ENCODE measurements at regions not wholly inside any gene's neighbourhood (a gene's known extent, or its start where the extent isn't known, plus 50 kb on each side); places are given as distances from the start of the nearest gene placed in this dataset.

- 74% methylated on average over 3 of the region's 3 CpGs for WGBS
- Histone ChIP-seq H3K36me3 (ENCODE audit: control insufficient read depth in 2 of 2, insufficient read depth in 2 of 2, low read length in 1 of 2) (no peaks in the 10 kb centered on the region), H3K4me3 (ENCODE audit: low read length in 2 of 2) (no peak overlapping the region), H3K27ac (ENCODE audit: low read depth in 1 of 2, low read length in 1 of 2) (no peak overlapping the region), H3K4me1 (ENCODE audit: control insufficient read depth in 2 of 2, insufficient read depth in 2 of 2, low read length in 2 of 2) (no peaks in the 10 kb centered on the region), H3K9me3 (ENCODE audit: control insufficient read depth in 2 of 2, insufficient read depth in 1 of 2, low read length in 1 of 2) (no peaks in the 10 kb centered on the region), H3K27me3 (ENCODE audit: control insufficient read depth in 2 of 2, insufficient read depth in 1 of 2, low read length in 1 of 2) (no peaks in the 10 kb centered on the region)
- DNase-seq (ENCODE audit: low read depth in 6 of 9, low spot score in 9 of 9) = no peak
Measured at GRCh38 chr13:108000998-108001397, 214.3 kb downstream of the LIG4 start.

- Histone ChIP-seq H3K27me3 (ENCODE audit: control insufficient read depth in 2 of 2, insufficient read depth in 1 of 2, low read length in 1 of 2) (no peaks in the 10 kb centered on the region), H3K9me3 (ENCODE audit: control insufficient read depth in 2 of 2, insufficient read depth in 1 of 2, low read length in 1 of 2) (no peaks in the 10 kb centered on the region), H3K27ac (ENCODE audit: low read depth in 1 of 2, low read length in 1 of 2) (no peak overlapping the region), H3K4me3 (ENCODE audit: low read length in 2 of 2) (no peak overlapping the region), H3K36me3 (ENCODE audit: control insufficient read depth in 2 of 2, insufficient read depth in 2 of 2, low read length in 1 of 2) (no peaks in the 10 kb centered on the region), H3K4me1 (ENCODE audit: control insufficient read depth in 2 of 2, insufficient read depth in 2 of 2, low read length in 2 of 2) (no peaks in the 10 kb centered on the region)
- 97% methylated on average over 3 of the region's 3 CpGs for WGBS
- DNase-seq (ENCODE audit: low read depth in 6 of 9, low spot score in 9 of 9) = no peak
Measured at GRCh38 chr13:107999751-108000150, 215.6 kb downstream of the LIG4 start.

- Histone ChIP-seq H3K27ac (ENCODE audit: low read depth in 1 of 2, low read length in 1 of 2) (no peak overlapping the region), H3K4me1 (ENCODE audit: control insufficient read depth in 2 of 2, insufficient read depth in 2 of 2, low read length in 2 of 2) (no peaks in the 10 kb centered on the region), H3K36me3 (ENCODE audit: control insufficient read depth in 2 of 2, insufficient read depth in 2 of 2, low read length in 1 of 2) (no peaks in the 10 kb centered on the region), H3K27me3 (ENCODE audit: control insufficient read depth in 2 of 2, insufficient read depth in 1 of 2, low read length in 1 of 2) (no peaks in the 10 kb centered on the region), H3K9me3 (ENCODE audit: control insufficient read depth in 2 of 2, insufficient read depth in 1 of 2, low read length in 1 of 2) (no peaks in the 10 kb centered on the region), H3K4me3 (ENCODE audit: low read length in 2 of 2) (no peak overlapping the region)
- DNase-seq (ENCODE audit: low read depth in 6 of 9, low spot score in 9 of 9) = no peak
Measured at GRCh38 chr13:107994137-107994536, 221.2 kb downstream of the LIG4 start.

- Histone ChIP-seq H3K9me3 (ENCODE audit: control insufficient read depth in 2 of 2, insufficient read depth in 1 of 2, low read length in 1 of 2) (no peaks in the 10 kb centered on the region), H3K4me3 (ENCODE audit: low read length in 2 of 2) (no peak overlapping the region), H3K27ac (ENCODE audit: low read depth in 1 of 2, low read length in 1 of 2) (no peak overlapping the region), H3K27me3 (ENCODE audit: control insufficient read depth in 2 of 2, insufficient read depth in 1 of 2, low read length in 1 of 2) (no peaks in the 10 kb centered on the region), H3K36me3 (ENCODE audit: control insufficient read depth in 2 of 2, insufficient read depth in 2 of 2, low read length in 1 of 2) (no peaks in the 10 kb centered on the region), H3K4me1 (ENCODE audit: control insufficient read depth in 2 of 2, insufficient read depth in 2 of 2, low read length in 2 of 2) (no peaks in the 10 kb centered on the region)
- WGBS = 66% methylated on average over 4 of the region's 4 CpGs
- DNase-seq (ENCODE audit: low read depth in 6 of 9, low spot score in 9 of 9) = no peak
Measured at GRCh38 chr13:107993239-107993949, 221.9 kb downstream of the LIG4 start.

GRCh38 chr13:107992542-107992941 lies 222.8 kb downstream of the LIG4 start:
- DNase-seq (ENCODE audit: low read depth in 6 of 9, low spot score in 9 of 9) = no peak
- Histone ChIP-seq H3K36me3 (ENCODE audit: control insufficient read depth in 2 of 2, insufficient read depth in 2 of 2, low read length in 1 of 2) (no peaks in the 10 kb centered on the region), H3K4me1 (ENCODE audit: control insufficient read depth in 2 of 2, insufficient read depth in 2 of 2, low read length in 2 of 2) (no peaks in the 10 kb centered on the region), H3K9me3 (ENCODE audit: control insufficient read depth in 2 of 2, insufficient read depth in 1 of 2, low read length in 1 of 2) (no peaks in the 10 kb centered on the region), H3K27me3 (ENCODE audit: control insufficient read depth in 2 of 2, insufficient read depth in 1 of 2, low read length in 1 of 2) (no peaks in the 10 kb centered on the region), H3K4me3 (ENCODE audit: low read length in 2 of 2) (no peak overlapping the region), H3K27ac (ENCODE audit: low read depth in 1 of 2, low read length in 1 of 2) (no peak overlapping the region)
- WGBS = 84% methylated on average over 2 of the region's 2 CpGs

- DNase-seq (ENCODE audit: low read depth in 6 of 9, low spot score in 9 of 9) = no peak
- Histone ChIP-seq H3K27ac (ENCODE audit: low read depth in 1 of 2, low read length in 1 of 2) (no peak overlapping the region), H3K36me3 (ENCODE audit: control insufficient read depth in 2 of 2, insufficient read depth in 2 of 2, low read length in 1 of 2) (no peaks in the 10 kb centered on the region), H3K4me3 (ENCODE audit: low read length in 2 of 2) (no peak overlapping the region), H3K4me1 (ENCODE audit: control insufficient read depth in 2 of 2, insufficient read depth in 2 of 2, low read length in 2 of 2) (no peaks in the 10 kb centered on the region), H3K27me3 (ENCODE audit: control insufficient read depth in 2 of 2, insufficient read depth in 1 of 2, low read length in 1 of 2) (no peaks in the 10 kb centered on the region), H3K9me3 (ENCODE audit: control insufficient read depth in 2 of 2, insufficient read depth in 1 of 2, low read length in 1 of 2) (no peaks in the 10 kb centered on the region)
- 73% methylated on average over 4 of the region's 4 CpGs for WGBS
Measured at GRCh38 chr13:107977071-107977574, 238.2 kb downstream of the LIG4 start.

- Histone ChIP-seq H3K36me3 (ENCODE audit: control insufficient read depth in 2 of 2, insufficient read depth in 2 of 2, low read length in 1 of 2) (no peaks in the 10 kb centered on the region), H3K27ac (ENCODE audit: low read depth in 1 of 2, low read length in 1 of 2) (no peak overlapping the region), H3K27me3 (ENCODE audit: control insufficient read depth in 2 of 2, insufficient read depth in 1 of 2, low read length in 1 of 2) (no peaks in the 10 kb centered on the region), H3K9me3 (ENCODE audit: control insufficient read depth in 2 of 2, insufficient read depth in 1 of 2, low read length in 1 of 2) (no peaks in the 10 kb centered on the region), H3K4me1 (ENCODE audit: control insufficient read depth in 2 of 2, insufficient read depth in 2 of 2, low read length in 2 of 2) (no peaks in the 10 kb centered on the region), H3K4me3 (ENCODE audit: low read length in 2 of 2) (no peak overlapping the region)
- 91% methylated on average over 4 of the region's 4 CpGs for WGBS
- no peak for DNase-seq (ENCODE audit: low read depth in 6 of 9, low spot score in 9 of 9)
Measured at GRCh38 chr13:107976628-107977027, 238.7 kb downstream of the LIG4 start.

- Histone ChIP-seq H3K4me1 (ENCODE audit: control insufficient read depth in 2 of 2, insufficient read depth in 2 of 2, low read length in 2 of 2) (no peaks in the 10 kb centered on the region), H3K36me3 (ENCODE audit: control insufficient read depth in 2 of 2, insufficient read depth in 2 of 2, low read length in 1 of 2) (no peaks in the 10 kb centered on the region), H3K27ac (ENCODE audit: low read depth in 1 of 2, low read length in 1 of 2) (no peak overlapping the region), H3K9me3 (ENCODE audit: control insufficient read depth in 2 of 2, insufficient read depth in 1 of 2, low read length in 1 of 2) (no peaks in the 10 kb centered on the region), H3K27me3 (ENCODE audit: control insufficient read depth in 2 of 2, insufficient read depth in 1 of 2, low read length in 1 of 2) (no peaks in the 10 kb centered on the region), H3K4me3 (ENCODE audit: low read length in 2 of 2) (no peak overlapping the region)
- WGBS = 95% methylated on average over 2 of the region's 2 CpGs
- no peak for DNase-seq (ENCODE audit: low read depth in 6 of 9, low spot score in 9 of 9)
Measured at GRCh38 chr13:107974409-107974808, 240.9 kb downstream of the LIG4 start.

- Histone ChIP-seq H3K4me3 (ENCODE audit: low read length in 2 of 2) (no peak overlapping the region), H3K9me3 (ENCODE audit: control insufficient read depth in 2 of 2, insufficient read depth in 1 of 2, low read length in 1 of 2) (no peaks in the 10 kb centered on the region), H3K27ac (ENCODE audit: low read depth in 1 of 2, low read length in 1 of 2) (no peak overlapping the region), H3K4me1 (ENCODE audit: control insufficient read depth in 2 of 2, insufficient read depth in 2 of 2, low read length in 2 of 2) (no peaks in the 10 kb centered on the region), H3K27me3 (ENCODE audit: control insufficient read depth in 2 of 2, insufficient read depth in 1 of 2, low read length in 1 of 2) (no peaks in the 10 kb centered on the region), H3K36me3 (ENCODE audit: control insufficient read depth in 2 of 2, insufficient read depth in 2 of 2, low read length in 1 of 2) (no peaks in the 10 kb centered on the region)
- DNase-seq (ENCODE audit: low read depth in 6 of 9, low spot score in 9 of 9) = no peak
- 90% methylated on average over 1 of the region's 1 CpG for WGBS
Measured at GRCh38 chr13:107969546-107969945, 245.8 kb downstream of the LIG4 start.
